HEK293T (cell line): ENCODE measurements at regions not wholly inside any gene's neighbourhood (a gene's known extent, or its start where the extent isn't known, plus 50 kb on each side); places are given as distances from the start of the nearest gene placed in this dataset.
"Not testable (repeated sequence)": the region's sequence is repeated elsewhere in the genome, so short reads cannot be mapped to it uniquely, and the experiment has no call there.

Experiments used
- CTCF ChIA-PET: fragments of 350-600 bp; formaldehyde crosslinking; extraction: SDS; loops from one replicate; lab custom pipeline; 2021; ENCODE audit warnings: antibody characterized with exemption, inconsistent platforms; lab: Yijun Ruan, JAX
- POLR2A ChIA-PET: fragments of 350-600 bp; formaldehyde crosslinking; extraction: SDS; loops from one replicate; lab custom pipeline; 2020; ENCODE audit warnings: antibody characterized with exemption, inconsistent platforms; lab: Yijun Ruan, JAX
- DNase-seq: peaks from one replicate; pipeline ENCODE4 v3.0.0; 2012; ENCODE audit warnings: mixed read lengths; ENCODE audit errors: extremely low spot score
- ARNT ChIP-seq: fragments of 450-650 bp; IDR thresholded peaks from 2 replicates; pipeline ENCODE4 v1.6.1; 2017; ENCODE audit warnings: mild to moderate bottlenecking
- BHLHE40 ChIP-seq: fragments of 450-650 bp; IDR thresholded peaks from 2 replicates; pipeline ENCODE4 v1.6.1; 2016; ENCODE audit warnings: mild to moderate bottlenecking, moderate library complexity, borderline replicate concordance
- CTBP1 ChIP-seq: fragments of 450-650 bp; IDR thresholded peaks from 2 replicates; pipeline ENCODE4 v1.6.1; 2016; ENCODE audit warnings: borderline replicate concordance
- ELF4 ChIP-seq: fragments of 450-650 bp; IDR thresholded peaks from 2 replicates; pipeline ENCODE4 v1.6.1; 2017; ENCODE audit warnings: antibody characterized with exemption
- FOXA1 ChIP-seq: fragments of 450-650 bp; IDR thresholded peaks from 2 replicates; pipeline ENCODE4 v1.6.1; 2016; ENCODE audit warnings: mild to moderate bottlenecking
- FOXK2 ChIP-seq: fragments of 450-650 bp; IDR thresholded peaks from 2 replicates; pipeline ENCODE4 v1.6.1; 2016; ENCODE audit warnings: mild to moderate bottlenecking
- FOXM1 ChIP-seq: fragments of 450-650 bp; IDR thresholded peaks from 2 replicates; pipeline ENCODE4 v1.6.1; 2017; ENCODE audit warnings: mild to moderate bottlenecking, borderline replicate concordance
- HDGF ChIP-seq: fragments of 450-650 bp; IDR thresholded peaks from 2 replicates; pipeline ENCODE4 v1.6.1; 2017; ENCODE audit warnings: antibody characterized with exemption, borderline replicate concordance
- L3MBTL2 ChIP-seq: fragments of 450-650 bp; conservative IDR thresholded peaks from 2 replicates; pipeline ENCODE4 v1.6.1; 2016; ENCODE audit warnings: mild to moderate bottlenecking
- LEF1 ChIP-seq: fragments of 450-650 bp; IDR thresholded peaks from 2 replicates; pipeline ENCODE4 v1.6.1; 2017; ENCODE audit warnings: mild to moderate bottlenecking, borderline replicate concordance
- NFRKB ChIP-seq: fragments of 450-650 bp; IDR thresholded peaks from 2 replicates; pipeline ENCODE4 v1.6.1; 2016; ENCODE audit warnings: mild to moderate bottlenecking, moderate library complexity
- SP1 ChIP-seq: fragments of 450-650 bp; IDR thresholded peaks from 2 replicates; pipeline ENCODE4 v1.6.1; 2017
- SUZ12 ChIP-seq: fragments of 450-650 bp; IDR thresholded peaks from 2 replicates; pipeline ENCODE4 v1.6.1; 2016; ENCODE audit warnings: mild to moderate bottlenecking
- TARDBP ChIP-seq: fragments of 450-650 bp; IDR thresholded peaks from 2 replicates; pipeline ENCODE4 v1.6.1; 2016
- ZNF384 ChIP-seq: fragments of 450-650 bp; IDR thresholded peaks from 2 replicates; pipeline ENCODE4 v1.6.1; 2016
- TF ChIP-seq, protein P1 (sequence below): fragments of 450-650 bp; IDR thresholded peaks from 2 replicates; pipeline ENCODE4 v1.6.1; 2016

GRCh38 chr6:23754197-23754596 is 371.8 kb upstream of the NRSN1 start:
- TF ChIP-seq SP1: no peak
- TF ChIP-seq HDGF: no peak
- no peak for TF ChIP-seq L3MBTL2
- no peak for TF ChIP-seq FOXM1
- TF ChIP-seq SUZ12: no peak
- TF ChIP-seq FOXK2: no peak
- TF ChIP-seq ELF4: no peak
- TF ChIP-seq ZNF384: no peak
- no peak for TF ChIP-seq TARDBP
- DNase-seq: no peak
- ChIA-PET POLR2A (no interaction called here), CTCF (no interaction called here)

DNA sequence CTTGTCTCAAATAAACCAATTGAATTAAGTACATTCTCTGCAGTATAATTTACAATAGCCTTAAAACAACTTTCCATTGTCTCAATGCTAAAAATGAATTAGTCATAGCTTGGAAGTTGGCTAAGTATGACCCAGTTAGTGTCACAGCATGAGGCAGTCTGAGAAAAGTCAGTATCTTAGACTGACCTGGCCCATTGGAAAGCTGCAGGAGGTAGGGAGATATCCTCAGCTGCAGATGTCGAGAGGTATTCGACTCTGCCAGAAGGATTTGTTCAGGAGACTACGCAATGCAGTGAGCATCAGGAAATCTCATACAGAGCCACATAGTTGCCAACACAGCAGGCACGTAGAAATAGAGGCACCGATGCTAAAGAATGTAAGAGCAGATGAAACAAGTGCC is 350.9 kb upstream of the NRSN1 start:
- POLR2A ChIA-PET: no interaction called here
- no peak for TF ChIP-seq FOXM1
- TF ChIP-seq ARNT: no peak
- no peak for TF ChIP-seq SUZ12
- TF ChIP-seq CTBP1: no peak
- no peak for TF ChIP-seq SP1
- TF ChIP-seq ELF4: no peak
- TF ChIP-seq, protein P1, sequence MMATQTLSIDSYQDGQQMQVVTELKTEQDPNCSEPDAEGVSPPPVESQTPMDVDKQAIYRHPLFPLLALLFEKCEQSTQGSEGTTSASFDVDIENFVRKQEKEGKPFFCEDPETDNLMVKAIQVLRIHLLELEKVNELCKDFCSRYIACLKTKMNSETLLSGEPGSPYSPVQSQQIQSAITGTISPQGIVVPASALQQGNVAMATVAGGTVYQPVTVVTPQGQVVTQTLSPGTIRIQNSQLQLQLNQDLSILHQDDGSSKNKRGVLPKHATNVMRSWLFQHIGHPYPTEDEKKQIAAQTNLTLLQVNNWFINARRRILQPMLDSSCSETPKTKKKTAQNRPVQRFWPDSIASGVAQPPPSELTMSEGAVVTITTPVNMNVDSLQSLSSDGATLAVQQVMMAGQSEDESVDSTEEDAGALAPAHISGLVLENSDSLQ: no peak
- no peak for TF ChIP-seq TARDBP
- TF ChIP-seq L3MBTL2: no peak
- no peak for TF ChIP-seq NFRKB
- no peak for TF ChIP-seq BHLHE40
- TF ChIP-seq ZNF384: no peak
- TF ChIP-seq HDGF: no peak
- no peak for TF ChIP-seq LEF1
- TF ChIP-seq FOXK2: no peak
- no peak for DNase-seq
- CTCF ChIA-PET: no interaction called here

DNA sequence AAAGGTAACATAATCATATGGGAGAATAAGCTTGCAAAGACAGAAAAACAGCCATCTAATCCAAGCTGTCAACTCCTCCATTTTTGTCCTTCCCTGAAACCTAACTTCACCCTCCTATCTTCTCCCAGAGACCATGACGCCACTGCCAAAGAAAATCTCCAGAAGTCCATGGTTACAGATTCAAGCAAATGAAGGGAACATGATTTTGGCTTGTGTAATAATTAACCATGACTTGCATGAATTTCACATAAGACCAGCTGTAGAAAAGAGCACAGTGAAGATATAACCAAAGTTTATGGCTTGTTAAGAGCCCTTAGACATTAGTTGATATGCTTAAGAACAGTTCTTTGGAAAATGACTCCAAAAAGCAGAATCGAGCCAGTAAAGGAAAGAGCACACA is 342.1 kb upstream of the NRSN1 start:
- TF ChIP-seq CTBP1: no peak
- TF ChIP-seq NFRKB: no peak
- TF ChIP-seq TARDBP: no peak
- TF ChIP-seq HDGF: no peak
- TF ChIP-seq SUZ12: no peak
- CTCF ChIA-PET: no interaction called here
- DNase-seq: no peak
- POLR2A ChIA-PET: no interaction called here

DNA sequence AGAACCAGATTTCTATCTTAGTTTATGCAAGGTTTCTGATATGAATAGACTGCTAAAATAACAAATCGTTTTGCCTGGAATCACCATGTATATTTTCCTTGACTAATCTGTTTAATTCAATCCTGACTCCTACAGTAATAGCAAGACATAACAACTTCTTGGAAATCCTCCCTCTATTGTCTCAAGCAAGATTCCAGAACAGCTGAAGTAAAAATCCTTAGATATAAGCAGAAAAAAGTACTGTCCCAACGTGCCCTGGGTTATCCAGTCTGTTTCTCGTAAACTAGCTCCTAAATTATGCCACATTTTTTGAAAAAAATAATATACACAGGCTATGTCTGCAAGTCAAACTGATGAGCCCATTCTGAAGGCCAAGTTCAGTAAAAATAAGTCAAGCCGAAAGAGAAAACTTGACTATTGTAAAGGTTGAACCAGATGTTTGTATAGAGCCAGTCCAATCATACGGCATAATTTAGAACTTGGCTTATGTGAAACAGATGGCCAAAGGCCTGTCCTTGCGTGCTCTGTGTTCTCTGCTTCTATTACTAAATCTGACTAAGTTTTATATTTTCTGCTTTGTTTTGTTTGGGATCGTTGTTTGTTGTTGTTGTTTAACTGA is 341.6 kb upstream of the NRSN1 start:
- no peak for TF ChIP-seq LEF1
- no peak for TF ChIP-seq NFRKB
- TF ChIP-seq FOXA1: no peak
- no peak for TF ChIP-seq L3MBTL2
- no peak for TF ChIP-seq FOXK2
- TF ChIP-seq SP1: no peak
- no peak for TF ChIP-seq FOXM1
- TF ChIP-seq SUZ12: no peak
- TF ChIP-seq BHLHE40: no peak
- POLR2A ChIA-PET: no interaction called here
- no peak for DNase-seq
- CTCF ChIA-PET: no interaction called here

- no peak for DNase-seq
- TF ChIP-seq BHLHE40: no peak
- TF ChIP-seq, protein P1: no peak
- TF ChIP-seq ZNF384: no peak
- TF ChIP-seq FOXK2: no peak
- no peak for TF ChIP-seq TARDBP
- no peak for TF ChIP-seq L3MBTL2
- no peak for TF ChIP-seq FOXA1
- no peak for TF ChIP-seq CTBP1
- TF ChIP-seq ARNT: no peak
- no peak for TF ChIP-seq HDGF
- TF ChIP-seq SP1: no peak
- TF ChIP-seq SUZ12: no peak
- no peak for TF ChIP-seq LEF1
- no peak for TF ChIP-seq NFRKB
- no peak for TF ChIP-seq ELF4
- no peak for TF ChIP-seq FOXM1
- POLR2A ChIA-PET: no interaction called here
- CTCF ChIA-PET: no interaction called here
Measured at GRCh38 chr6:23790756-23791155, 335.3 kb upstream of the NRSN1 start.

DNA sequence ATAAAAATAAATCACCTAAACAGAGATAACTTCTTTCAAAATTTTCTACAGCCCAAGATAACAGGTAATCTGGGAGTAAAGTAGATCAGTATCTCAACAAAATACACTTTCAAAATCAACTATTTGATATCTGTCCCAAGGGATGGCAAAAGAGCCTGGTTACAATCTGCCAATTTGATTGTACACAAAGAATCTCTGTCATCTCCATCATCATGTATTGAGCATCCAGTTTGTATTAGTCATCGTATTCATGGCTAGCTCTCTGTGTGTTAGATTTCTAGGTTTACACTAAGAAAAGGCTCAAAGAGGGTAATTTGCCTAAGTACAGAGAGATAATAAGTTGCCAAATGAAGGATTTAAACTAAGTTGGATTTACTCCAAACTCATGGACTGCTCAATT is 329.0 kb upstream of the NRSN1 start:
- TF ChIP-seq ARNT: no peak
- TF ChIP-seq HDGF: no peak
- ChIA-PET CTCF (no interaction called here), POLR2A (no interaction called here)
- no peak for DNase-seq

GRCh38 chr6:23804289-23804688 is 321.7 kb upstream of the NRSN1 start:
- CTCF ChIA-PET: not testable (repeated sequence)

DNA sequence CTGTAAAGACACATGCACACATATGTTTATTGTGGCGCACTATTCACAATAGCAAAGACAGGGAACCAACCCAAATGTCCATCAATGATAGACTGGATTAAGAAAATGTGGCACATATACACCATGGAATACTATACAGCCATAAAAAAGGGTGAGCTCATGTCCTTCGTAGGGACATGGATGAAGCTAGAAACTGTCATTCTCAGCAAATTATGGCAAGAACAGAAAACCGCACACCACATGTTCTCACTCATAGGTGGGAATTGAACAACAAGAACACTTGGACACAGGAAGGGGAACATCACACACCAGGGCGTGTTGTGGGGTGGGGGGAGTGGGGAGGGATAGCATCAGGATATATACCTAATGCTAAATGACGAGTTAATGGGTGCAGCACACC is 304.9 kb upstream of the NRSN1 start:
- DNase-seq, CTCF ChIA-PET, POLR2A ChIA-PET: not testable (repeated sequence)

More at GRCh38 chr6:23804289-23804688, 321.7 kb upstream of the NRSN1 start:
- DNase-seq, POLR2A ChIA-PET: not testable (repeated sequence)
